DMS153 treated with DMSO at 0.1 percent for 48 hours (cell line): ENCODE measurements at regions not wholly inside any gene's neighbourhood (a gene's known extent, or its start where the extent isn't known, plus 50 kb on each side); places are given as distances from the start of the nearest gene placed in this dataset.

Source experiments
- DNase-seq: peaks from one replicate; lab custom pipeline; 2025; ENCODE audit not compliant: unreplicated experiment; lab: John Stamatoyannopoulos, UW

- no peak for DNase-seq
Measured at GRCh38 chr16:51685498-51685897, 534.4 kb upstream of the SALL1 start.

DNA sequence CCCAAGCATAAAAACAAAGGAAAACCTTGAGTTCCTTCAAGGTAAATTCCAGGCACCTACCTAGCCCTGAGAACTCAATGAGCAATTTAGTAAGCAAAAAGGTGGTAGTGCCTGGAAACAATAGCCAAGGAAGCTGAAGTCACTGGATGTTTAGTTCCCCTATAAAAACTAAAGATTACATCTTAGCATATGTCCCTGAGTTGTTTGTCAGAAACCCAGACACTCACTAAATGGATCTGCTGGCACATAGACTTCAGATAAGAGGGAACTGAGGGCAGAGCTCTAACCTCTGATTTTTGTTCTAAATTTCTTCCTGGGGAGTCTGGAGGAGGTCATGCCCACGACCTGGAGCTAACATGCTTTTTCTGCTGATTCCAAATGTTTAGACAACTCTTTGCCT lies 532.8 kb upstream of the SALL1 start:
- DNase-seq = no peak

DNA sequence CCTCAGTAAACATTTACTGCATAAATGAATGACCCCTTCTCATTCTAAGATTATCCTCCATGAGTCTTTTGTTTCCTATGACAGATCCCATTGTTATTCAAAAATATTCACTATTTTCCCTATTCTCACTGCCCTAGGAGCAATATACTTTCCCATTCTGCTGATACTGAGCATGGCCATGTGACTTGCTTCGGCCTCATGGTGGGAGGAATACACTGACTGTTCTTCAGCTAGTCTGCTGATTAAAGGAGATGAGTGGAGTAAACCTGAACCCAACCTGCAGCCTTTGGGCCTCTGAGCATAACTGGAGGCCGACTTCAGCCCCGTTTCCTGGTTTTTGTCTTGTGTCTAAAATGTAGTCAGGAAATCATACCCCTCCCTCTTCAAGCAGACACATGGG lies 531.8 kb upstream of the SALL1 start:
- DNase-seq = no peak

DNA sequence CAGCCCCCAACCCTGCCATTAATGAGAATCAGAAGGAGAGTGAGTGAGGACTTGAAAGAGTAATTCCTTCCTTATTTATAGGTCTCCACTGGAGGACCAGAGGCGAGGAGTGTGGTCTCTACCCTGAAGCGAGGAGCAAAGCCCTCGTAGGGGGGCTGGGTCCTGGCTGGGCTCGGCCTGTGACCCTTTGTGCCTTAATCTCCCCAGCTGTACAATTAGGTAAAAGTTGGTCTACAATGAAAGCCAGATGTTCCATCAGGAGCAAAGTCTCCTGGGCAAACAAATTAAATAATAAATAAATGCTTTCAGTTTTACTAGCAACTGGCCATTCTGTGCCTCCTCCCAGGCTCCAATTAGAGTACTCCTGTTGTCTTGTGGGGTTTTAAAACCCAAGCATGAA lies 523.5 kb upstream of the SALL1 start:
- DNase-seq = no peak

- DNase-seq = no peak
Measured at GRCh38 chr16:51670527-51670926, 519.5 kb upstream of the SALL1 start.

GRCh38 chr16:51666821-51667220 lies 515.8 kb upstream of the SALL1 start:
- no peak for DNase-seq

DNA sequence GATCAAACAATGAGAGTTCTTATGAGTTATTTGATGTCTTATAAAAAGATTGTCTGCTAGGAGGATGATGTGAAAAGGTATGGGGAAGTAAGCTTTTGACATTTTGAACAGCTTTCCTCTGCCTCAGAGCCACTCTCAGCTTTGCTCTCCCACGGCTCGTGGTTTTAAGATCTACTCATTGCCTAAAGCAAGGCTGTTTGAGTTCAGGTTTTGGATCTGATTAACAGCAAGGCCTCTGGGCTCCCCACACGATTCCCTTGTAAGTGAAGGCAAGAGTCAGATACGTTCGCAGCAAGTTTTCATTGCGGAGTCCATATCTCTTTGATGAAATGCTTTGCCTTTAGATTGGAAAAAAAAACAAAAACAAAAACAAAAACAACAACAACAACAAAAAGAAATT lies 515.0 kb upstream of the SALL1 start:
- no peak for DNase-seq

GRCh38 chr16:51665436-51665998 lies 514.4 kb upstream of the SALL1 start:
- DNase-seq = no peak

GRCh38 chr16:51658531-51658930 lies 507.5 kb upstream of the SALL1 start:
- no peak for DNase-seq

- DNase-seq = no peak
Measured at GRCh38 chr16:51657848-51658247, 506.8 kb upstream of the SALL1 start.

- DNase-seq = no peak
Measured at GRCh38 chr16:51655249-51655648, 504.2 kb upstream of the SALL1 start.

DNA sequence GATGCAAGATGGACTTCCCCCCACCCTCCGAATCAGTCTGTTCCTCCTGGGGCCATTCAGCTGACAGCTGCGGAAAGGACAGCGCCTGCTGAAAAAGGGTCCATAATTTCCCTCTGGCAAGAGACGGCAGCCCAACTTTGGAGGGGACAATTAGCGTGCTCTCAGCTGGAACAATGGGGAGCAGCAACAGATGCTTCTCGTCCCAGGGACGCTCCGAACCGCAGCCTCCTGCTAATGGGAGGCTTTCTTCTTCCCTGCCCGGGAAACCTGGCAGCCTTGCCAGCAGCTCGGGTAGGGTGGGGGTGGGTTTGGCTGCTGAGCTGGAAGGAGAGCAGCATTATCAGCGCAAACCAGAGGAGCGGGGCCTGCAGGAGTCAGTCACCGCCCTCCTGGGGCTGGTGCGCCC lies 500.0 kb upstream of the SALL1 start:
- DNase-seq = no peak

DNA sequence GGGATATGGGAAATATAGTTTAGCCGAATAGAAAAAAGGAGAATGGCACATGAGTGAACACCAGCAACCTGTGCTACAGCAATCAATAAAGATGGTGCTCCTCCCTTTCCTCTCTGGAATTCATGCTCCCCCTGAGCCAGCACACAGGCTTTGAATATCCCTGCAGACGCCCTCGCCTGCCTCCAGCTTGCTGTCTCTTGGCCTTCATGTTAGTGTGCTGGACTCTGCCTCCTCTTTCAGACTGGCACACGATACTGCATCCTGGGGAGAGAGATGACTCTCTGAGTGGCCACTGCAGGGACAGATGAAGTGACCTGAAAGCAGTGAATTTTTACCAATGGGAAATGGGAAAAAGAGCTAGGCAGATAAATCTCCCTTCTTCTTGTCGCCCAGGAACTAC lies 498.6 kb upstream of the SALL1 start:
- no peak for DNase-seq

- no peak for DNase-seq
Measured at GRCh38 chr16:51648526-51648925, 497.5 kb upstream of the SALL1 start.

DNA sequence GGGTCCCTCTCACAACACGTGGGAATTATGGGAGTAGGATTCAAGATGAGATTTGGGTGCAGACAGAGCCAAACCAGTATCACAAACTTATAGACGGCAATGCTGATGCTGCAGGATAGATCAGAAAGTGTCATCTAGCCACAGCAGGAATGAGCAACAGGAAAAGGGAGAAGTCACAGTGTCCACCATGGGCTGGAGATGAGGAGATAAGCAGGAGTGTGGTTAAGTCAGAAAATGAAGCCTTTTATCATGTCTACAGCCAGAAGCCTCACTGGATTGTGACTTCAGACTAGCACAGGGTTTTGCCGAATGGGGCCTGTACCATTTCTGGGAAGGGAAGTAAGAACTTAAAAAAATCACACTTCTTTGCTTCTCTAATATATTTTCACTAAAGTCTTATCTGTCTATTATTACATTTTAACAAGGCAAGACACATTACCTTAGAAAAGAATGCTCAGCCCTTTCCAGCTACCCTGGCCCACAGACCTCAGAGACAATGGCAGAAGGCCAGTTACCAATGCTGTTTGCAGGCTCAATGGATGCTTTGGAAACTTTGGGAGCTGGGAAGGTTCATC lies 490.2 kb upstream of the SALL1 start:
- no peak for DNase-seq

DNA sequence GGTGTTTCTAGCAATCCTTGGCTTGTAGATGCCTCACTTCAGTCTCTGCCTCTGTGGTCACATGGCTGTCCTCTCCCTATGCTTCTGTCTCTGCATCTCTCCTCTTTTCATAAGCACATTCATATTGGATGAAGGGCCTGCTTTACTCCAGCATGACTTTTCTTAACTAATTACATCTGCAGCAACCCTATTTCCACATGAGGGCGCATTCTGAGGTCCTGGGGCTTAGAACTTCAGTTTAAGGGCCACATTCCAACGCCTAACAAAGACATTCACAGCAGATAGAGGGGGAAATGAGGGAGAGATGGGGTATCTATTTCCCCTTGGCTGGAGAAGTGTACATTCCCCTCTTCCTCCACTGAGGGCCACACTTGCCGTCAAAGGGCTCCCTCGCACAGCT lies 489.1 kb upstream of the SALL1 start:
- no peak for DNase-seq

GRCh38 chr16:51638339-51639135 lies 487.5 kb upstream of the SALL1 start:
- no peak for DNase-seq

DNA sequence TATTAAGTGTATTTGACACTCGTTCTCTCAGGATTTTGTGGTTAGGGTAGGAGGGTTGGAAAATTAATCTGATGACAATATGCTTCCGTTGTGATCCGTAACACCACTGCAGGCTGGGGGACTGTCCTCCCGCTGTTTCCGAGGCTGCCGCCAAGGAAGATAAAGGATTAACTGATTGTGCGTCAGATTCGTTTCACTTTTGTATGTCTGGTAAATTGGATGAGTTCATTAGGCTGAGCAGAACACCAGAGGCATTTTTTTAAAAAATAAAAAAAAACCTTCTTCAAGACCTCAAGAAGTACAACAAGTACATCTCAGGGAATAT lies 486.7 kb upstream of the SALL1 start:
- DNase-seq = no peak

DNA sequence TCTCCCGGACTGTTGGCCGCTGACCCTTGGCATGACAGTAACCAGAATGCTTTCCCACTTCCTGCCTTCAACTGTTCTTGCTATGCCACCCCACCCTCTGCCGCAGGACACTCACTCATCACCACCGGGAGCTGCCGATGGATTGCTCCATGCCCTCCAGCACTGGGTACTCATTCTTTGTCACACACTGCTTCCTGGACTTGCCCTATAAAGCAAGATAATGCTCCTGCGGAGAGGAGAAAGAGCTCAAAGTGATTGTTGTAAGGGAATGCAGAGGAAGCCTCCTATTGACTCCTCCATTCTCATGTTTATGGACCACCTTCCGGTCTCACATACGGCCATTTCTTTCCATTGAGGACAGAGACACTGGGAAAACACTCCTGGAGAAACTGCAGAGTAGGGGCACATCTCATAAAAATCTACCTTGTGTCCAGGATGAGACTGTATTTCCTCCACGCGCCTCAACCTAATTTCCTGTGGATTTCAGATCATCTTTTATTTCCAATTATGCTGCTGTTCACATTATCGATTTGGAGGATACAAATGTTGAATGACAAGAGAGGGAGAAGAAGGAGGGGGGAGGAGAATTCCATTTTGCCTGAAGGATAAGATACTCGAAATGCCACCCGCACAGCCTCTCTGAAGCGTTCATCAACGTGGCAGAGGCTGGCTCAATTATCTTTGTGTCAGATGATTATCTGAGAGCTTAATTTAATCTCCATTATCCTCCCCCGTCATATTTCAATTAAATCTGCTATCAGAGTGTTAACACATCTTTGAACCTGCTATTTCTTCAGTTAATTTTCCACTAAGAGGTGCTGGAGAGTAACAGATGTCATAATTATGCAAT lies 486.1 kb upstream of the SALL1 start:
- no peak for DNase-seq

- no peak for DNase-seq
Measured at GRCh38 chr16:51635181-51635580, 484.1 kb upstream of the SALL1 start.

DNA sequence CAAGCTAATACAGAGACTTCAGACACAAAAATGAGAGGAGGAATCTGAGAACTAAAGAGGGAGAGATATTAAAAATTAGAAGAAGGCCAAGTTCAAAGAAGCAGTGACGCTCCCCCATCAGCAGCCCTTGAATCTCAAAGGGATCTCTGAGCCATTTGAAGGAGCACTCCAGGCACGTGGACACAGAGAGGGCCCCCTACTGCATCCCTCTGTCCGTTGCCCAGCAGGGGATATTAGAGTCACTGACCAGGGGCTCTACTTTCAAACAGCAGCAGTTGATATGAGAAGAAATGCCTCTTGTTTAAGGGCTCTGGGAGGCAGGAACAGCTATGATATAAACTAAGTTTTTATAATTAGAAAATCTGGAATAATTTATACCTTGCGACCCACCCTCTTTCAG lies 479.0 kb upstream of the SALL1 start:
- DNase-seq = no peak

- DNase-seq = no peak
Measured at GRCh38 chr16:51629576-51629975, 478.5 kb upstream of the SALL1 start.
